ENCODE measurements at regions not wholly inside any gene's neighbourhood (a gene's known extent, or its start where the extent isn't known, plus 50 kb on each side); places are given as distances from the start of the nearest gene placed in this dataset.
"Not testable (repeated sequence)": the region's sequence is repeated elsewhere in the genome, so short reads cannot be mapped to it uniquely, and the experiment has no call there.

GRCh38 chr5:179455320-179455719, 95.0 kb upstream of the RUFY1 start:
- no peak for DNase-seq

DNA sequence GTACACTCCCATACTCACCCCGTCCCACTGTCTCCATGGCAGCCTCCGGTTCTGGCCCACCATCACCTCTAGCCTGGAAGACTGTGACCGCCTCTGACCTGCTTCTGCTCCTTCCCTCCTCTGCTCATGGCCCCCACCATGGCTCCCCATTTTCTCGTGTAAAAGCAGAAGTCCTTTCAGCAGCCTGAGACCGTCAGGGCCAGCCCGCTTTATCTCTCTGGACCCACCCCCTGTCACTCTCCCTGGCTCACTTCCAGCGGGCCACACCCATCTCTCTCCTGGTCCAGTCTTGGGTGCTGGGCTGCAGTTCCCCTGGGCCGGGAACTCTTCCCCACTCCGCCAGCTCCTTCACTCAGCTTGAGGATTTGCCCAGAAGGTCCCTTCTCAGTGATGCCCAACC, 96.0 kb upstream of the RUFY1 start:
- no peak for DNase-seq

GRCh38 chr5:179453616-179454015, 96.7 kb upstream of the RUFY1 start:
- no peak for DNase-seq

- no peak for DNase-seq
Observed at GRCh38 chr5:179452356-179453230, 97.8 kb upstream of the RUFY1 start.

DNA sequence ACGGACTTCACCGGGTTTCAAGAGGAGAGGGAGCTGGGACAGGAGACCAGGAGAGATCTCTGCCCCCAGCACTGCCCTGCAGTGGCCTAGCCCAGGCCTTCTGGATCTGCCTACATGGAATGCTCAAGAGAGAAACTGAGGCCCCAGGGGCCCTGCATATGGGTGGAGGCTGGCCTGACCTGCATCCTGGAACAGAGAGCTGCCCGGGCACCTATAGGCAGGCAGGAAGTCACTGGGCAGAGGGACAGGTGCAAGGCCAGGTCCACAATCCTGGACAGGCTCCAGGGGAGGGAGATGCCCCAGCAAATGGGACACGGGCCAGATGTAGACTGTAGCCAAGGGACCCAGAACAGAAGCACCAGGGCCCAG, 98.5 kb upstream of the RUFY1 start:
- no peak for DNase-seq

DNA sequence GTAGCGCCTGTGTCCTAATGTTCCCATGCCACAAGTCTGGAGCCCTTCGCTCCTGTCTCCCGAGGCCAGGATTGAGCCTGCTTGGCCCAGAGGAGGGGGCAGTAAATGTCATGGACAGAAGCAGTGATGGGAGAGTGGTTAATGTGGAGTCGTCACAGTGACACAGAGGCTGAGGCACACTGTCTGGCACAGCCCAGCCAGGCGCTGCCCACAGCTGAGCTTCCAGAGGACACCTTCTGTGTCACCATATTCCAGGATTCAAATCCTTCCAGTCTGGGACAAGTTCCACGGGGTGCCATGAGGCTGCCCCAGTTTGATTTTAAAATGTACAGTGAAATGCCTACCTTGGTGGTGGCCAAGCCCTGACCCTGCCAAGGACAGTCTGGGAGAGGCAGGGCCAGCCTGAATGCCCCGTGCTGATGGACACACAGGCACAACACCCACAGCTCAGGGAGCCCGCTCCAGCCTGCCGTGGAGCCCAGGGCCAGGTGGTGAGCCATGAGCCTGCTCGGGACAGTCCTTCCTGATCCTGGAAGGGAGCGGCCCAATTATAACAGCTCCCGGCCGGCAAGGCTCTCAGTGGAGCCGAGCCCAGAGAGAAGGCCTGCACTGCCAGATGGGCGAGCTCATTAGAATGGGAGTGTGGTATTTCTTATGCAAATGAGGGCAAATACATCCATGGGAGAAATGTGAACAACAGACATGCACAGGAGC, 99.1 kb upstream of the RUFY1 start:
- DNase-seq: no peak

DNA sequence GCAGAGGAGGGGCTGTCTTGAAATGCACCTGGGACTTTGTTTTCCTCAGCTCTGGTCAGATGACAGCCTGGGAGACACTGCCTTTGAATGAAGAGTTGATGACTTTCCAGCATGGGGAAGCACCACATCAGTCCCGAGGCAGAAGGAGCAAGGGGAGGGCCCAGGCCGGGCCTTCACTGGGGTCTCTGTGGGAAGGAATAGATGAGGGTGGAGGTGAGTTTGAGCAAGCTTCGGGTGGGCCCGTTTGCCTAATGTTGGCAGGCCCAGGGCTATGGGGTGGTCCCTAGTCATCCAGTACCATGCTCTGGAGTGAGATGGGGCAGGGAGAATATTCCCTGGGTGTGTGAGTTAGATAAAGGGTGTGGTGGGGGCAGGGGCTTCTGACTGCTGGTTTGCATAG, 100.4 kb upstream of the RUFY1 start:
- not testable (repeated sequence) for DNase-seq

DNA sequence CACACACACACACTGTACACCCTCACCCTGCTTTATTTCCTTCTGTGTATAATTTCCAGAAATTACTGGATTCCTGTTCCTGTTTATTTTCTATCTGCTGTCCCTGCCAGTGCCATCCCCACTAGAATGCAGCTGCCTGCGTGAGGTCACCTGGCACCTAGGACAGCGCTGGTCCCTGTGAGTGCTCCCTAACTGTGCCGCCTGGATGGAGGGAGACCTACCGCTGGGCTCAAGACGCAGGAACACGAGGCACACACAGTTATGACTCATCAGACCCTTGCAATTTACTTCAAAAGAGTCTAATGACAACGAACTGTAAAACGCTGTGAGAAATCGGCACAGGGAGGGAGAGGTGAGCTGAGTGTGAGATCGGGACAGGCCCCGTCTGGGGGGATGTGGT, 102.1 kb upstream of the RUFY1 start:
- DNase-seq: not testable (repeated sequence)

GRCh38 chr5:179442289-179442688, 97.0 kb upstream of the ADAMTS2 start:
- not testable (repeated sequence) for DNase-seq

GRCh38 chr5:179439181-179439985, 94.1 kb upstream of the ADAMTS2 start:
- DNase-seq: peak; percentile 84

GRCh38 chr5:179438461-179438860, 93.2 kb upstream of the ADAMTS2 start:
- no peak for DNase-seq

GRCh38 chr5:179438011-179438441, 92.8 kb upstream of the ADAMTS2 start:
- peak; percentile 23 for DNase-seq

- DNase-seq: no peak
Observed at GRCh38 chr5:179437341-179438001, 92.2 kb upstream of the ADAMTS2 start.

DNA sequence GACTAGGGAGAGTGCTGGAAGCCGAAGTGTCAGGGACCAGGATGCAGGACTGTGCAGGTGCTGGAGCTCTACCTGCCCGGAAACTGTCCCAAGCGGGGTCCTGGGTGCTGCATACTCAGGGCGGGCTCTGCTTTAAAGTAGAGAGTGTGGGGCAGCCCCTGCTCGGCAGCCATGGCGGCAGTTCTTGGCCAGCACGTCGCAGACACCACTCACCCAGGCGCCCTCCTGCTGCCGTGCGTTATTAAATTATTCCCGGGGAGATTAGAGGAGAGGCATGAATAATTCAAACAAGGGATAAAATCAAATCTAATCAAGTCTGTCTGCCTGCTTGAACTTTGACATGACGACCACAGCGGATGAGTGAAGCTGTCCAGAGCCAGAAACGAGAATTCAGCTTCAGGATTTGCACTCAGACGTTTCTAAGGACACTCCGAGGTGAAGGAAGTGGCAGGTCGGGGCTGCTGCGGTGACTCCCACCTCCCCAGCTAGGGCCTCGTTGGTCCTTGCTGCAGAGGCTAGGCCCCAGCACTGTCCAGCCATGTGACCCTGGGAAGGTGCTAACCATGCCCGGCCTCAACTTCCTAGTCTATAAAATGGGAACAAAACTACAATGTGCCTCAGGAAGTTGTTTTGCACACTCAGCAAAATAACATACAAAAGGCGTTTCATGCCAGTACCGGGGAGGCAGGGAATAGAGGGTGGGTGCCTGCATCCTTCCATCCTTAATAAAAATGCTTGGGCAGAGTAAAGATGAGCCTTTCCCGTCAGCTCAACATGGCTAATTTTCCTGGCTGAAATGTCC, 91.3 kb upstream of the ADAMTS2 start:
- no peak for DNase-seq

GRCh38 chr5:179435731-179436315, 90.6 kb upstream of the ADAMTS2 start:
- no peak for DNase-seq

- no peak for DNase-seq
Observed at GRCh38 chr5:179435181-179435580, 89.9 kb upstream of the ADAMTS2 start.

GRCh38 chr5:179432547-179432946, 87.3 kb upstream of the ADAMTS2 start:
- DNase-seq: no peak

DNA sequence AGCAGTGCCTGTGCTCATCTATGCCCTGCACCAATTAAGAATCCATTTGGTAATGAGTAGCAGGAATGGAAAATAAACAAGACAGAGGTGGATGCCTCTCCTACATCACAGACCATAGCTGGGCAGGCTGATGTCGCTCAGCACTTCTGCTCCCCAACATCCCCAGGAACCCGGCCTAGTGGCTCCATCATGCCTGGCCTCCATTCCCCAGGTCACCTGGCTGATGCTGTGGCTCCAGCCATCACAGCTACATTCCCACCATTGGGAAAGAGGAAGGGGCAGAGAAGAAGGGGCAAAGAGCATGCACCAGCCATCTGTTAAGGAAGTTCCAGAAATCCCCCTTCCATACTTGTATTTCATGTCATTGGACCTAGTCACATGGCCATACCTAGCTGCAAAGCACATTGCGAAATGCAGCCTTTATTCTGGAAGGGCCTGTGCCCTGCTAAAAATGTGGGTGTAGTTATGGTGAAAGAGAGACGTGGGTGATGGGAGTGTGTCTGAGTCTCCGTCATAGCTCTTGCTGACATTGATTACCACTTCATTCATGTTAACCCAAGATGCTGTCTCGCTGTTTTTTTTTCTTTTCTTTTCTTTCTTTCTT, 86.1 kb upstream of the ADAMTS2 start:
- DNase-seq: no peak

GRCh38 chr5:179430193-179431175, 85.2 kb upstream of the ADAMTS2 start:
- no peak for DNase-seq

- no peak for DNase-seq
Observed at GRCh38 chr5:179427676-179428056, 82.4 kb upstream of the ADAMTS2 start.

Data from NCI-H524 treated with DMSO at 0.1 percent for 48 hours (cell line).